HepG2 (cell line): ENCODE measurements at regions not wholly inside any gene's neighbourhood (a gene's known extent, or its start where the extent isn't known, plus 50 kb on each side); places are given as distances from the start of the nearest gene placed in this dataset.
"Not testable (repeated sequence)": the region's sequence is repeated elsewhere in the genome, so short reads cannot be mapped to it uniquely, and the experiment has no call there.

ENCODE experiments used
- ATAC-seq: fragments of 200-7000 bp; cut with Tn5 transposase; 3 replicates; pipeline ENCODE4 v1.9.1; 2020; ENCODE audit warnings: mild to moderate bottlenecking, moderate library complexity
- BruUV-seq: library from RNA; stranded (reverse); fragments of 400-500 nt; replicated peaks from 2 replicates; lab custom pipeline; 2021; lab: Mats Ljungman, UMichigan
- CTCF ChIA-PET: fragments of 300-600 bp; formaldehyde crosslinking; extraction: SDS; loops from one replicate; lab custom pipeline; 2021; ENCODE audit warnings: low total read pairs, inconsistent platforms, low intra/inter-chr PET ratio; lab: Yijun Ruan, JAX
- POLR2A ChIA-PET: fragments of 350-600 bp; sonication (Branson Sonifier 250); formaldehyde crosslinking; loops from one replicate; lab custom pipeline; 2020; ENCODE audit warnings: antibody characterized with exemption, inconsistent platforms; lab: Yijun Ruan, JAX
- DNase-seq: peaks from one replicate; pipeline ENCODE4 v3.0.0-alpha.2; 2015; ENCODE audit warnings: low spot score
- FAIRE-seq: peaks from 3 replicates; lab custom pipeline; 2011; peaks lifted over from hg19 to GRCh38; lab: Jason Lieb, UNC
- H2AFZ ChIP-seq: one replicate; pipeline ENCODE4 v1.6.1; 2011; ENCODE audit warnings: low read length, inconsistent platforms
- H3K27ac ChIP-seq: fragments of 300-600 bp; 3 replicates; pipeline ENCODE4 v1.8.0; 2011; ENCODE audit warnings: mixed run types, mild to moderate bottlenecking, mixed read lengths, low read length, inconsistent platforms; ENCODE audit not compliant: insufficient read depth; ENCODE audit errors: extremely low read length
- H3K27me3 ChIP-seq, 2 experiments: fragments of 200-600 bp in 1 of 2; 2 replicates in 1 of 2; 3 replicates in 1 of 2; pipeline versions ENCODE4 v1.6.0 to v1.8.0; 2011; ENCODE audit warnings: low read length in 2 of 2, mild to moderate bottlenecking in 2 of 2, moderate library complexity in 2 of 2, inconsistent platforms in 1 of 2; ENCODE audit not compliant: insufficient read depth in 2 of 2, control insufficient read depth in 1 of 2
- H3K36me3 ChIP-seq, 2 experiments: fragments of 200-600 bp in 1 of 2; replicated peaks in 1 of 2; 2 replicates in 1 of 2; 3 replicates in 1 of 2; pipeline versions ENCODE4 v1.5.1 to v1.8.0; 2011; ENCODE audit warnings: low read length in 2 of 2, inconsistent platforms in 1 of 2; ENCODE audit not compliant: insufficient read depth in 2 of 2, control insufficient read depth in 1 of 2
- H3K4me1 ChIP-seq: 2 replicates; pipeline ENCODE4 v1.5.1; 2012; ENCODE audit warnings: low read length, inconsistent platforms; ENCODE audit not compliant: insufficient read depth
- H3K4me2 ChIP-seq: 2 replicates; pipeline ENCODE4 v1.6.0; 2011; ENCODE audit warnings: low read depth, low read length, inconsistent platforms
- H3K4me3 ChIP-seq, 3 experiments: fragments of 200-600 bp in 1 of 3; sonication (generic), shearing (Covaris generic) in 1 of 3; replicated peaks in 1 of 3; 2 replicates each; pipeline ENCODE4 v1.5.1; 2011 to 2016; ENCODE audit warnings: low read length in 3 of 3, inconsistent platforms in 2 of 3, low read depth in 2 of 3, mild to moderate bottlenecking in 2 of 3, control low read depth in 1 of 3, mixed read lengths in 1 of 3; ENCODE audit not compliant: insufficient read depth in 1 of 3
- H3K79me2 ChIP-seq: one replicate; pipeline ENCODE4 v1.6.1; 2011; ENCODE audit warnings: low read length, inconsistent platforms; ENCODE audit not compliant: insufficient read depth
- H3K9ac ChIP-seq: 2 replicates; pipeline ENCODE4 v1.6.0; 2011; ENCODE audit warnings: mild to moderate bottlenecking, low read depth, low read length, inconsistent platforms; ENCODE audit not compliant: insufficient read depth
- H3K9me3 ChIP-seq: 2 replicates; pipeline ENCODE4 v1.5.1; 2012; ENCODE audit warnings: mild to moderate bottlenecking, low read length
- H4K20me1 ChIP-seq: 2 replicates; pipeline ENCODE4 v1.6.0; 2011; ENCODE audit warnings: inconsistent platforms, mild to moderate bottlenecking, low read length, moderate library complexity; ENCODE audit not compliant: insufficient read depth
- CENPX ChIP-seq: sonication (generic); formaldehyde crosslinking; IDR thresholded peaks from 2 replicates; pipeline ENCODE4 v1.9.0; 2021; ENCODE audit warnings: mild to moderate bottlenecking, missing genetic modification reagents, moderate library complexity
- GFI1 ChIP-seq: sonication (generic); formaldehyde crosslinking; IDR thresholded peaks from 2 replicates; pipeline ENCODE4 v1.5.0; 2020; ENCODE audit warnings: missing genetic modification reagents, mild to moderate bottlenecking, borderline replicate concordance
- JUND ChIP-seq: sonication (generic); formaldehyde crosslinking; IDR thresholded peaks from 2 replicates; pipeline ENCODE4 v1.8.0; 2022; ENCODE audit warnings: mild to moderate bottlenecking, missing genetic modification reagents
- MAFF ChIP-seq: IDR thresholded peaks from 2 replicates; pipeline ENCODE4 v1.6.1; 2011; ENCODE audit warnings: low read depth, low read length, improper control_type of control experiment
- MAFK ChIP-seq, 2 experiments: IDR thresholded peaks in 1 of 2; conservative IDR thresholded peaks in 1 of 2; 2 replicates each; pipeline ENCODE4 v1.6.1; 2011; ENCODE audit warnings: improper control_type of control experiment in 2 of 2, low read length in 2 of 2
- MIER2 ChIP-seq: IDR thresholded peaks from 2 replicates; pipeline ENCODE4 v1.6.1; 2016; ENCODE audit warnings: missing biosample characterization, missing genetic modification reagents
- POGZ ChIP-seq: sonication (generic); formaldehyde crosslinking; IDR thresholded peaks from 2 replicates; pipeline ENCODE4 v1.4.0; 2020; ENCODE audit warnings: mild to moderate bottlenecking, missing genetic modification reagents
- RFX1 ChIP-seq: fragments of 450-650 bp; IDR thresholded peaks from 2 replicates; pipeline ENCODE4 v1.6.1; 2017
- SRY ChIP-seq: sonication (generic); formaldehyde crosslinking; IDR thresholded peaks from 2 replicates; pipeline ENCODE4 v1.8.0; 2022; ENCODE audit warnings: mild to moderate bottlenecking, missing genetic modification reagents
- WIZ ChIP-seq: sonication (generic); formaldehyde crosslinking; IDR thresholded peaks from 2 replicates; pipeline ENCODE4 v1.5.1; 2020; ENCODE audit warnings: mild to moderate bottlenecking, missing genetic modification reagents
- ZNF235 ChIP-seq: sonication (generic); formaldehyde crosslinking; IDR thresholded peaks from 2 replicates; pipeline ENCODE4 v1.8.1; 2023; ENCODE audit warnings: mild to moderate bottlenecking, missing genetic modification reagents, borderline replicate concordance
- ZNF598 ChIP-seq: sonication (generic); formaldehyde crosslinking; IDR thresholded peaks from 2 replicates; pipeline ENCODE4 v1.5.1; 2020; ENCODE audit warnings: mild to moderate bottlenecking, missing genetic modification reagents, borderline replicate concordance
- ZSCAN9 ChIP-seq: IDR thresholded peaks from 2 replicates; pipeline ENCODE4 v1.6.1; 2016; ENCODE audit warnings: borderline replicate concordance
- WGBS: methylation state at CpG from one replicate; pipeline ENCODE4 v1.1.6; 2017; ENCODE audit warnings: low lambda C conversion rate; 5-methylcytosine and 5-hydroxymethylcytosine counted together
- in situ Hi-C: cut with HindIII; loops from 2 replicates; pipeline ENCODE4 v1.10.0; 2017; ENCODE audit warnings: low pct_unique_long_range_greater_than_20kb; ENCODE audit not compliant: extremely low pct_ligation_motif_present
- intact Hi-C: fragments of 100-400 bp; cut with micrococcal nuclease; formaldehyde crosslinking; loops from one replicate; pipeline ENCODE4 v1.10.0; 2022; ENCODE audit not compliant: unreplicated experiment
- TF ChIP-seq, protein P1 (sequence below): sonication (generic); formaldehyde crosslinking; IDR thresholded peaks from 2 replicates; pipeline ENCODE4 v1.5.0; 2020; ENCODE audit warnings: missing genetic modification reagents
- TF ChIP-seq, protein P2 (sequence below): sonication (generic); formaldehyde crosslinking; IDR thresholded peaks from 2 replicates; pipeline ENCODE4 v1.4.0; 2020; ENCODE audit warnings: low read depth, mild to moderate bottlenecking, missing genetic modification reagents

DNA sequence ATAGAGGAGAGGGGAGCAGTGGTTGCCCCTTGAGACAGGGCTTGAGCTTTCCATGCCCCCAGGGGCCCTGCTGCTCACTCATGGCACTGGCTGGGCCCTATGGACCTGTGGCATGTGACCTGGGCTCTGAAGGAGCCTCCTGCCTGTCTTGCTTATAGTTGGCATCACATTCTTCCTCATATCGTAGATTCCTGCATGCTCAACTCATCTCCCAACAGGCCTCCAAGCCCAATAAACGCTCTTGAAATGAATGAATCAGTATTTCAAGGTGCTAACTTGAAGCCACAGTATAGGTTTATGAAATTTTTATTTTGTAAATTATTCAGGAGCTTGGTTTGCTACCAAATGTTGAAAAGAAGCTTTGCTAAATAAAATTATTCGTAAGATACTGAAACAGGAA lies 93.3 kb upstream of the SLC7A14 start (continued):
- TF ChIP-seq, protein P1, sequence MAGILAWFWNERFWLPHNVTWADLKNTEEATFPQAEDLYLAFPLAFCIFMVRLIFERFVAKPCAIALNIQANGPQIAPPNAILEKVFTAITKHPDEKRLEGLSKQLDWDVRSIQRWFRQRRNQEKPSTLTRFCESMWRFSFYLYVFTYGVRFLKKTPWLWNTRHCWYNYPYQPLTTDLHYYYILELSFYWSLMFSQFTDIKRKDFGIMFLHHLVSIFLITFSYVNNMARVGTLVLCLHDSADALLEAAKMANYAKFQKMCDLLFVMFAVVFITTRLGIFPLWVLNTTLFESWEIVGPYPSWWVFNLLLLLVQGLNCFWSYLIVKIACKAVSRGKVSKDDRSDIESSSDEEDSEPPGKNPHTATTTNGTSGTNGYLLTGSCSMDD = no peak
- TF ChIP-seq, all 625 proteins: peak for 0

DNA sequence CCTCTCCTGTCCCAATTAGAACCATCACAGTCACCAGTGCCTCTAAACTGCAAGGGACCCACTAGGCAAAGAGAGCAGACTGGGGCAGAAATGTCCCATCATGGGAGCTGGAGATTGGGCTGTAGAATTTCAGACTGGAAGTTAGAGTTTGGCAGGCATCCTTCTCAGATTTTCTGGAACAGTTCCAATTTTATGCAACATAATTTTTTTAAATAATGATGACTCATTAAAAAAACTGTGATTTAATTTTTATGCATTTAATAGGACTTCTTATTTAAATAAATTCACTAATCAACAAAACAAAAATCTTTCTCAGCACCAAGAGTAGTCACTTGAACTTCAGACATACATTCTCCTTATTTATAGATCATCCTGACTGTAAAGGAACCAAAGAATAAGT lies 84.6 kb upstream of the SLC7A14 start:
- POLR2A ChIA-PET = no interaction called here
- Histone ChIP-seq H3K9ac (no peak overlapping the region), H3K27ac (no peak overlapping the region), H3K4me3 (no peak overlapping the region), H3K79me2 (no peaks in the 10 kb centered on the region), H4K20me1 (no peaks in the 10 kb centered on the region), H3K9me3 (no peaks in the 10 kb centered on the region), H3K36me3 (no peaks in the 10 kb centered on the region), H3K27me3 (no peaks in the 10 kb centered on the region), H3K4me1 (no peaks in the 10 kb centered on the region), H3K4me2 (no peak overlapping the region), H2AFZ (no peak overlapping the region)
- ATAC-seq (no peak), DNase-seq (no peak), FAIRE-seq (no peak)
- no peak for TF ChIP-seq CENPX (CRISPR knock-in tag)
- no peak for TF ChIP-seq ZNF235 (CRISPR knock-in tag)
- no peak for TF ChIP-seq RFX1
- no peak for TF ChIP-seq SRY (CRISPR knock-in tag)
- TF ChIP-seq WIZ (CRISPR knock-in tag) = no peak
- no peak for TF ChIP-seq GFI1 (CRISPR knock-in tag)
- TF ChIP-seq, protein P2, sequence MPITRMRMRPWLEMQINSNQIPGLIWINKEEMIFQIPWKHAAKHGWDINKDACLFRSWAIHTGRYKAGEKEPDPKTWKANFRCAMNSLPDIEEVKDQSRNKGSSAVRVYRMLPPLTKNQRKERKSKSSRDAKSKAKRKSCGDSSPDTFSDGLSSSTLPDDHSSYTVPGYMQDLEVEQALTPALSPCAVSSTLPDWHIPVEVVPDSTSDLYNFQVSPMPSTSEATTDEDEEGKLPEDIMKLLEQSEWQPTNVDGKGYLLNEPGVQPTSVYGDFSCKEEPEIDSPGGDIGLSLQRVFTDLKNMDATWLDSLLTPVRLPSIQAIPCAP = no peak
- no peak for TF ChIP-seq MIER2 (CRISPR knock-in tag)
- no peak for TF ChIP-seq ZSCAN9 (CRISPR knock-in tag)
- no peak for TF ChIP-seq POGZ (CRISPR knock-in tag)
- TF ChIP-seq ZNF598 (CRISPR knock-in tag) = no peak
- TF ChIP-seq MAFK (conservative IDR thresholded peaks at IDR 0.05 in 1 of 2, IDR thresholded peaks at IDR 0.05 in 1 of 2; ENCODE audit: low read length in 2 of 2) = peak; percentile 61 to 89
- peak; percentile 87 for TF ChIP-seq MAFF
- TF ChIP-seq JUND (CRISPR knock-in tag) = no peak
- no TSS peak for BruUV-seq
- CTCF ChIA-PET = no interaction called here
- intact Hi-C loops (no loop called here), in situ Hi-C loops (no loop called here)

DNA sequence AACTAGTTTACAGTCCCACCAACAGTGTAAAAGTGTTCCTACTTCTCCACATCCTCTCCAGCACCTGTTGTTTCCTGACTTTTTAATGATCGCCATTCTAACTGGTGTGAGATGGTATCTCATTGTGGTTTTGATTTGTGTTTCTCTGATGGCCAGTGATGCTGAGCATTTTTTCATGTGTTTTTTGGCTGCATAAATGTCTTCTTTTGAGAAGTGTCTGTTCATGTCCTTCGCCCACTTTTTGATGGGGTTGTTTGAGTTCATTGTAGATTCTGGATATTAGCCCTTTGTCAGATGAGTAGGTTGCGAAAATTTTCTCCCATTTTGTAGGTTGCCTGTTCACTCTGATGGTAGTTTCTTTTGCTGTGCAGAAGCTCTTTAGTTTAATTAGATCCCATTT lies 77.1 kb upstream of the SLC7A14 start:
- CTCF ChIA-PET, intact Hi-C loops, DNase-seq, H4K20me1 ChIP-seq, H3K4me3 ChIP-seq, ATAC-seq, BruUV-seq, H2AFZ ChIP-seq, H3K9ac ChIP-seq, H3K27me3 ChIP-seq, in situ Hi-C loops, H3K27ac ChIP-seq, H3K79me2 ChIP-seq, FAIRE-seq, H3K9me3 ChIP-seq, H3K4me2 ChIP-seq, H3K4me1 ChIP-seq, POLR2A ChIA-PET, H3K36me3 ChIP-seq: not testable (repeated sequence)
- WGBS = 39% methylated on average over 3 of the region's 3 CpGs
